SK-N-SH treated with all-trans-retinoic acid at 6 μM for 48 hours (cell line): ENCODE measurements at regions not wholly inside any gene's neighbourhood (a gene's known extent, or its start where the extent isn't known, plus 50 kb on each side); places are given as distances from the start of the nearest gene placed in this dataset.

ENCODE experiments used
- ATAC-seq: fragments of 200-7000 bp; cut with Tn5 transposase; 3 replicates; pipeline ENCODE4 v1.9.1; 2020; ENCODE audit warnings: mild to moderate bottlenecking, moderate library complexity
- ARNTL ChIP-seq: fragments of 450-650 bp; formaldehyde crosslinking; IDR thresholded peaks from 2 replicates; pipeline ENCODE4 v1.5.0; 2020; ENCODE audit warnings: low read depth, mild to moderate bottlenecking, moderate library complexity, borderline replicate concordance
- BACH2 ChIP-seq: fragments of 250-450 bp; sonication (Bioruptor Pico); IDR thresholded peaks from 2 replicates; pipeline ENCODE4 v1.9.0; 2021; ENCODE audit warnings: mild to moderate bottlenecking, borderline replicate concordance
- CSDC2 ChIP-seq: fragments of 250-450 bp; sonication (Bioruptor Pico); IDR thresholded peaks from 2 replicates; pipeline ENCODE4 v1.5.0; 2020; ENCODE audit warnings: mild to moderate bottlenecking, moderate library complexity
- ESRRG ChIP-seq: fragments of 250-450 bp; sonication (Bioruptor Pico); IDR thresholded peaks from 2 replicates; pipeline ENCODE4 v1.6.1; 2021; ENCODE audit warnings: mild to moderate bottlenecking
- GLIS3 ChIP-seq: fragments of 250-450 bp; sonication (Bioruptor Pico); IDR thresholded peaks from 2 replicates; pipeline ENCODE4 v1.5.0; 2020; ENCODE audit warnings: mild to moderate bottlenecking, moderate library complexity
- ISL1 ChIP-seq: fragments of 250-450 bp; sonication (Bioruptor Pico); IDR thresholded peaks from 2 replicates; pipeline ENCODE4 v2.1.2; 2022; ENCODE audit warnings: mild to moderate bottlenecking, moderate library complexity
- RARB ChIP-seq: fragments of 250-450 bp; sonication (Bioruptor Pico); IDR thresholded peaks from 2 replicates; pipeline ENCODE4 v1.8.0; 2021; ENCODE audit warnings: mild to moderate bottlenecking, moderate library complexity
- TCF4 ChIP-seq: fragments of 250-450 bp; sonication (Bioruptor Pico); IDR thresholded peaks from 2 replicates; pipeline ENCODE4 v1.8.0; 2021; ENCODE audit warnings: mild to moderate bottlenecking, moderate library complexity, borderline replicate concordance
- TSHZ2 ChIP-seq: fragments of 250-450 bp; sonication (Bioruptor Pico); IDR thresholded peaks from 2 replicates; pipeline ENCODE4 v1.5.0; 2020; ENCODE audit warnings: mild to moderate bottlenecking, moderate library complexity
- ZC3H10 ChIP-seq: fragments of 250-450 bp; sonication (Bioruptor Pico); IDR thresholded peaks from 2 replicates; pipeline ENCODE4 v1.5.1; 2021; ENCODE audit warnings: mild to moderate bottlenecking, moderate library complexity
- ZFP3 ChIP-seq: fragments of 250-450 bp; sonication (Bioruptor Pico); IDR thresholded peaks from 2 replicates; pipeline ENCODE4 v1.5.0; 2020; ENCODE audit warnings: mild to moderate bottlenecking, moderate library complexity
- ZFP30 ChIP-seq: fragments of 450-650 bp; formaldehyde crosslinking; IDR thresholded peaks from 2 replicates; pipeline ENCODE4 v1.5.0; 2022; ENCODE audit warnings: mild to moderate bottlenecking, moderate library complexity
- ZNF565 ChIP-seq: fragments of 450-650 bp; formaldehyde crosslinking; conservative IDR thresholded peaks from 2 replicates; pipeline ENCODE4 v1.5.0; 2020; ENCODE audit warnings: low read depth, mild to moderate bottlenecking, moderate library complexity
- ZNF70 ChIP-seq: fragments of 450-650 bp; formaldehyde crosslinking; IDR thresholded peaks from 2 replicates; pipeline ENCODE4 v1.5.0; 2020; ENCODE audit warnings: mild to moderate bottlenecking, moderate library complexity
- ZNF8 ChIP-seq: fragments of 450-650 bp; formaldehyde crosslinking; IDR thresholded peaks from 2 replicates; pipeline ENCODE4 v1.5.0; 2020; ENCODE audit warnings: mild to moderate bottlenecking, moderate library complexity
- TF ChIP-seq, protein P1 (sequence below): fragments of 250-450 bp; sonication (Bioruptor Pico); IDR thresholded peaks from 2 replicates; pipeline ENCODE4 v1.5.1; 2020; ENCODE audit warnings: low read depth, mild to moderate bottlenecking, moderate library complexity
- TF ChIP-seq, protein P2 (sequence below): fragments of 250-450 bp; sonication (Bioruptor Pico); IDR thresholded peaks from 2 replicates; pipeline ENCODE4 v1.8.0; 2021; ENCODE audit warnings: low read depth, mild to moderate bottlenecking, moderate library complexity, borderline replicate concordance

GRCh38 chr21:32207406-32207716 is 71.5 kb downstream of the MIS18A start:
- no peak; the same call in 2 of the 3 replicates for ATAC-seq
- TF ChIP-seq TCF4 (CRISPR knock-in tag), result peak; percentile 68; the same call in 1 of the 2 replicates
- TF ChIP-seq, protein P1, sequence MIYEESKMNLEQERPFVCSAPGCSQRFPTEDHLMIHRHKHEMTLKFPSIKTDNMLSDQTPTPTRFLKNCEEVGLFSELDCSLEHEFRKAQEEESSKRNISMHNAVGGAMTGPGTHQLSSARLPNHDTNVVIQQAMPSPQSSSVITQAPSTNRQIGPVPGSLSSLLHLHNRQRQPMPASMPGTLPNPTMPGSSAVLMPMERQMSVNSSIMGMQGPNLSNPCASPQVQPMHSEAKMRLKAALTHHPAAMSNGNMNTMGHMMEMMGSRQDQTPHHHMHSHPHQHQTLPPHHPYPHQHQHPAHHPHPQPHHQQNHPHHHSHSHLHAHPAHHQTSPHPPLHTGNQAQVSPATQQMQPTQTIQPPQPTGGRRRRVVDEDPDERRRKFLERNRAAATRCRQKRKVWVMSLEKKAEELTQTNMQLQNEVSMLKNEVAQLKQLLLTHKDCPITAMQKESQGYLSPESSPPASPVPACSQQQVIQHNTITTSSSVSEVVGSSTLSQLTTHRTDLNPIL (CRISPR knock-in tag), result no peak

- ATAC-seq, result no peak; the same call in 2 of the 3 replicates
- TF ChIP-seq, protein P2, sequence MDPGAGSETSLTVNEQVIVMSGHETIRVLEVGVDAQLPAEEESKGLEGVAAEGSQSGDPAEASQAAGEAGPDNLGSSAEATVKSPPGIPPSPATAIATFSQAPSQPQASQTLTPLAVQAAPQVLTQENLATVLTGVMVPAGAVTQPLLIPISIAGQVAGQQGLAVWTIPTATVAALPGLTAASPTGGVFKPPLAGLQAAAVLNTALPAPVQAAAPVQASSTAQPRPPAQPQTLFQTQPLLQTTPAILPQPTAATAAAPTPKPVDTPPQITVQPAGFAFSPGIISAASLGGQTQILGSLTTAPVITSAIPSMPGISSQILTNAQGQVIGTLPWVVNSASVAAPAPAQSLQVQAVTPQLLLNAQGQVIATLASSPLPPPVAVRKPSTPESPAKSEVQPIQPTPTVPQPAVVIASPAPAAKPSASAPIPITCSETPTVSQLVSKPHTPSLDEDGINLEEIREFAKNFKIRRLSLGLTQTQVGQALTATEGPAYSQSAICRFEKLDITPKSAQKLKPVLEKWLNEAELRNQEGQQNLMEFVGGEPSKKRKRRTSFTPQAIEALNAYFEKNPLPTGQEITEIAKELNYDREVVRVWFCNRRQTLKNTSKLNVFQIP (CRISPR knock-in tag), result no peak
- TF ChIP-seq ZFP30 (CRISPR knock-in tag) (no peak), ZNF70 (CRISPR knock-in tag) (no peak), TCF4 (CRISPR knock-in tag) (no peak), ARNTL (CRISPR knock-in tag) (no peak), TSHZ2 (CRISPR knock-in tag) (no peak), BACH2 (CRISPR knock-in tag) (no peak), RARB (CRISPR knock-in tag) (no peak), ZNF8 (CRISPR knock-in tag) (no peak), CSDC2 (no peak)
Observed at GRCh38 chr21:32206631-32207405, 72.0 kb downstream of the MIS18A start.

GRCh38 chr21:32203877-32204480 is 74.9 kb downstream of the MIS18A start:
- no peak for ATAC-seq
- TF ChIP-seq ISL1 (CRISPR knock-in tag), result no peak
- no peak for TF ChIP-seq ZNF70 (CRISPR knock-in tag)
- TF ChIP-seq GLIS3 (CRISPR knock-in tag), result no peak
- no peak for TF ChIP-seq CSDC2
- no peak for TF ChIP-seq TCF4 (CRISPR knock-in tag)
- TF ChIP-seq ARNTL (CRISPR knock-in tag), result no peak
- TF ChIP-seq ZNF8 (CRISPR knock-in tag), result no peak
- TF ChIP-seq TSHZ2 (CRISPR knock-in tag), result no peak
- TF ChIP-seq ZFP3, result no peak
- TF ChIP-seq RARB (CRISPR knock-in tag), result no peak
- no peak for TF ChIP-seq ZC3H10 (CRISPR knock-in tag)
- TF ChIP-seq ESRRG (CRISPR knock-in tag), result no peak
- no peak for TF ChIP-seq ZNF565
- TF ChIP-seq BACH2 (CRISPR knock-in tag), result no peak
- TF ChIP-seq, protein P2 (CRISPR knock-in tag), result no peak
